HEK293T (cell line): ENCODE measurements at regions not wholly inside any gene's neighbourhood (a gene's known extent, or its start where the extent isn't known, plus 50 kb on each side); places are given as distances from the start of the nearest gene placed in this dataset.

Source experiments
- CTCF ChIA-PET: fragments of 350-600 bp; formaldehyde crosslinking; extraction: SDS; loops from one replicate; lab custom pipeline; 2021; ENCODE audit warnings: antibody characterized with exemption, inconsistent platforms; lab: Yijun Ruan, JAX
- POLR2A ChIA-PET: fragments of 350-600 bp; formaldehyde crosslinking; extraction: SDS; loops from one replicate; lab custom pipeline; 2020; ENCODE audit warnings: antibody characterized with exemption, inconsistent platforms; lab: Yijun Ruan, JAX
- DNase-seq: peaks from one replicate; pipeline ENCODE4 v3.0.0; 2012; ENCODE audit warnings: mixed read lengths; ENCODE audit errors: extremely low spot score
- ARNT ChIP-seq: fragments of 450-650 bp; IDR thresholded peaks from 2 replicates; pipeline ENCODE4 v1.6.1; 2017; ENCODE audit warnings: mild to moderate bottlenecking
- BHLHE40 ChIP-seq: fragments of 450-650 bp; IDR thresholded peaks from 2 replicates; pipeline ENCODE4 v1.6.1; 2016; ENCODE audit warnings: mild to moderate bottlenecking, moderate library complexity, borderline replicate concordance
- CTBP1 ChIP-seq: fragments of 450-650 bp; IDR thresholded peaks from 2 replicates; pipeline ENCODE4 v1.6.1; 2016; ENCODE audit warnings: borderline replicate concordance
- ELF4 ChIP-seq: fragments of 450-650 bp; IDR thresholded peaks from 2 replicates; pipeline ENCODE4 v1.6.1; 2017; ENCODE audit warnings: antibody characterized with exemption
- FOXA1 ChIP-seq: fragments of 450-650 bp; IDR thresholded peaks from 2 replicates; pipeline ENCODE4 v1.6.1; 2016; ENCODE audit warnings: mild to moderate bottlenecking
- FOXK2 ChIP-seq: fragments of 450-650 bp; IDR thresholded peaks from 2 replicates; pipeline ENCODE4 v1.6.1; 2016; ENCODE audit warnings: mild to moderate bottlenecking
- FOXM1 ChIP-seq: fragments of 450-650 bp; IDR thresholded peaks from 2 replicates; pipeline ENCODE4 v1.6.1; 2017; ENCODE audit warnings: mild to moderate bottlenecking, borderline replicate concordance
- HDGF ChIP-seq: fragments of 450-650 bp; IDR thresholded peaks from 2 replicates; pipeline ENCODE4 v1.6.1; 2017; ENCODE audit warnings: antibody characterized with exemption, borderline replicate concordance
- L3MBTL2 ChIP-seq: fragments of 450-650 bp; conservative IDR thresholded peaks from 2 replicates; pipeline ENCODE4 v1.6.1; 2016; ENCODE audit warnings: mild to moderate bottlenecking
- LEF1 ChIP-seq: fragments of 450-650 bp; IDR thresholded peaks from 2 replicates; pipeline ENCODE4 v1.6.1; 2017; ENCODE audit warnings: mild to moderate bottlenecking, borderline replicate concordance
- NFRKB ChIP-seq: fragments of 450-650 bp; IDR thresholded peaks from 2 replicates; pipeline ENCODE4 v1.6.1; 2016; ENCODE audit warnings: mild to moderate bottlenecking, moderate library complexity
- PKNOX1 ChIP-seq: fragments of 450-650 bp; IDR thresholded peaks from 2 replicates; pipeline ENCODE4 v1.6.1; 2016
- SP1 ChIP-seq: fragments of 450-650 bp; IDR thresholded peaks from 2 replicates; pipeline ENCODE4 v1.6.1; 2017
- SUZ12 ChIP-seq: fragments of 450-650 bp; IDR thresholded peaks from 2 replicates; pipeline ENCODE4 v1.6.1; 2016; ENCODE audit warnings: mild to moderate bottlenecking
- TARDBP ChIP-seq: fragments of 450-650 bp; IDR thresholded peaks from 2 replicates; pipeline ENCODE4 v1.6.1; 2016
- ZNF384 ChIP-seq: fragments of 450-650 bp; IDR thresholded peaks from 2 replicates; pipeline ENCODE4 v1.6.1; 2016

GRCh38 chr6:22082218-22082617 is 214.6 kb downstream of the PRL start:
- POLR2A ChIA-PET: no interaction called here
- TF ChIP-seq L3MBTL2 (no peak), FOXM1 (no peak), ELF4 (no peak)
- DNase-seq: no peak
- CTCF ChIA-PET: no interaction called here

- TF ChIP-seq SUZ12 (no peak), FOXK2 (no peak), TARDBP (no peak), ELF4 (no peak)
- no peak for DNase-seq
- POLR2A ChIA-PET: no interaction called here
- CTCF ChIA-PET: no interaction called here
Observed at GRCh38 chr6:22083119-22083518, 213.7 kb downstream of the PRL start.

GRCh38 chr6:22087960-22088706 is 208.7 kb downstream of the PRL start:
- no peak for DNase-seq
- CTCF ChIA-PET: no interaction called here
- TF ChIP-seq SUZ12: no peak
- TF ChIP-seq FOXK2: no peak
- no peak for TF ChIP-seq NFRKB
- no peak for TF ChIP-seq TARDBP
- TF ChIP-seq FOXM1: no peak
- no peak for TF ChIP-seq CTBP1
- POLR2A ChIA-PET: no interaction called here

- CTCF ChIA-PET: no interaction called here
- DNase-seq: no peak
- no peak for TF ChIP-seq FOXM1
- no peak for TF ChIP-seq FOXK2
- TF ChIP-seq PKNOX1: 0 out of 2 replicates have a peak, but pooled peaks have one; percentile 31
- no peak for TF ChIP-seq TARDBP
- no peak for TF ChIP-seq LEF1
- no peak for TF ChIP-seq L3MBTL2
- no peak for TF ChIP-seq FOXA1
- TF ChIP-seq ELF4: no peak
- POLR2A ChIA-PET: no interaction called here
Observed at GRCh38 chr6:22091424-22091948, 205.3 kb downstream of the PRL start.

GRCh38 chr6:22095836-22096235 is 201.0 kb downstream of the PRL start:
- no peak for TF ChIP-seq L3MBTL2
- TF ChIP-seq SUZ12: no peak
- TF ChIP-seq HDGF: no peak
- no peak for TF ChIP-seq FOXK2
- TF ChIP-seq ZNF384: no peak
- no peak for TF ChIP-seq NFRKB
- no peak for TF ChIP-seq BHLHE40
- TF ChIP-seq LEF1: no peak
- TF ChIP-seq ARNT: no peak
- no peak for TF ChIP-seq FOXM1
- TF ChIP-seq PKNOX1: no peak
- TF ChIP-seq FOXA1: no peak
- no peak for TF ChIP-seq ELF4
- no peak for TF ChIP-seq CTBP1
- no peak for TF ChIP-seq TARDBP
- no peak for TF ChIP-seq SP1
- ChIA-PET POLR2A (no interaction called here), CTCF (no interaction called here)
- no peak for DNase-seq

GRCh38 chr6:22098601-22099031 is 198.2 kb downstream of the PRL start:
- ChIA-PET POLR2A (no interaction called here), CTCF (no interaction called here)
- no peak for DNase-seq
- TF ChIP-seq PKNOX1: no peak
- no peak for TF ChIP-seq ZNF384

- no peak for DNase-seq
- POLR2A ChIA-PET: no interaction called here
- TF ChIP-seq ELF4 (no peak), TARDBP (no peak), SUZ12 (no peak), FOXK2 (no peak), LEF1 (no peak), NFRKB (no peak), ZNF384 (no peak), CTBP1 (no peak), ARNT (no peak), BHLHE40 (no peak), L3MBTL2 (no peak), FOXM1 (no peak), PKNOX1 (no peak), FOXA1 (no peak), HDGF (no peak), SP1 (no peak)
- CTCF ChIA-PET: no interaction called here
Observed at GRCh38 chr6:22099231-22099630, 197.6 kb downstream of the PRL start.
